Activated effector memory CD4-positive, alpha-beta T cell treated with Interleukin-2 at 50 U/mL for 16 hours (primary cell): ENCODE measurements at regions not wholly inside any gene's neighbourhood (a gene's known extent, or its start where the extent isn't known, plus 50 kb on each side); places are given as distances from the start of the nearest gene placed in this dataset.

Experiments
- DNase-seq: peaks from one replicate; pipeline ENCODE4 v3.0.0-alpha.2; 2020

- DNase-seq, result no peak
Observed at GRCh38 chr14:101477648-101478047, 83.6 kb upstream of the DIO3 start.

DNA sequence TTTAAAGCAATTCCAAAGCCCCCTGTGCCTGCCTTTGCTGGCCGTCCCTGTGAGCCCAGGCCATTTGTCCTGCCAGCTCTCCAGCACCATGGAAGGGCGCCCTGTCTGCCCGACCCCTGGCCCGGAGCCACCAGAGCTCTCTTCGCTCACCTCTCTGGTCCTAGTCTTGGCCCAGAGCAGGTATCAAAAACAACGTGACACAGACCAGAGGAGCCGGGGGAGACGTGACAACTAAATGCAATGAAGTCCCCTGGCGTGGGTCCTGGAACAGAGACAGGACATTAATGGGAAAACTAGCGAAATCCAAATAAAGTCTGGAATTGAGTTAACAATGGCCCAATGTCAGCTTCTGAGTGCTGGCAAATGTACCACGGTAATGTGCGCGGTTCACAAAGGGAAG lies 83.2 kb upstream of the DIO3 start:
- no peak for DNase-seq

DNA sequence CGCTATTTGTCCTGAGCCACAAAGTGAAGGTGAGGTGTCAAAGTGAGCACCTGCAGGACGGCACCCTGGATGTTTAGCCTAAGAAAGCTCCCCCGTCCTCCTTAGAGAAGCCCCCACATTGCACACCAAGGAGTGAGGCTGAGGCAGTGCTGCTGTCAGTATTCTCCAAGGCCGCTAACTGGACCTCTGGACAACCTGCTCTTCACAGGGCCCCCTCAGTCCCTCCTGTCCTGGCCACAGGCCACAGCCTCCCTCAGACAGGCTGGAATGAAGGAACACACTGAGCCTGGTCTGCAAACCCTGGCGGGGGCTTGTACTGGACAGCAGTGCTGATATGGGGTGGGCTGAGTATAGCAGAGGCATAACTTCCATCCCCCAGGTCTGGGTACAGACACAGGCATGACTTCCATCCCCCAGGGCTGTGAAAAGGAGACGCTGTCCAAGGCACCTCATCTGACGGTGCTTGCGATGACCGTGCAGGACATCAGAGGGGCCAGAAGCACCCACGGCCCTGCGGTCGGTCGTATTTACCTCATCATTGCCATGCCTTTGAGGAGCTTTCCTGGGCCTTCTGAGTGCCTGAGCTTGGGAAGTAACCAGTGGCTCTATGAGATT lies 82.4 kb upstream of the DIO3 start:
- no peak for DNase-seq

GRCh38 chr14:101480022-101480746 lies 81.1 kb upstream of the DIO3 start:
- DNase-seq, result no peak

DNA sequence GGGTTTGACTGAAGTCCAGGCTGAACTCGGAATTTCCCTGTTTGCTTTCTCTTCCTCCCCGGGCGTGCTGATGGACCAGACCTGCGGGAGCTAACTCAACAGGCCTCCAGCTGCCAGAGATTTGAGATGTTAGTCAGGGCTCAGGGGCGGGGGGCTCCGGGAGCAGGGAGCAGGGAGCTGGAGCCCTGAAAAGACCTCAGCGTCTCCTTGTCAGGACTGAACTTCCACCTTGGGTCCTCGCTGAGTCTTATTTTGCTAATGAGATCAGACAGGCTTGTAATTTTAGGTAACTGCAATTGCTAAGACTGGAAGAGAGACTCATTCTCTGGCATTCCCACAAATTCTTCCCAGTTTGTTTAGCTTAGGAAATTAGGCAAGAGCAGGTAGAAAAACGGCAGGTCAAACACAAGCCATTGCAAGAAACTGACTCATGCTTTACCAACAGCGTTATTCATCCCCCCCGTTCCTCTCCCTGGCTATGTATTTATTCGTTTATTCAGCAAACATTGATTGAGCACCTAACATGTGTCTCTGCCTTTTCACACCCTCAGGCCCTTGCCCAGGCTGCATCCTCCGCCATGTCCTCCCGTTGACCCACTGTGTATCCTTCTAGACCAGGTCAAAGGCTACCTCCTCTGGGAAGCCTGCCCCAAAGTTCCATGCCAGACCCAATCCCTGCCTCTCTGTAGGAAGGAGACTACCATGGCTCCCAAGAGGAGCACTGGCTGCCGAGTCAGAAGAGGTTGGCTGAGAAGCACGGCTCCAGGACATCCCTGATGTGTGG lies 80.4 kb upstream of the DIO3 start:
- DNase-seq, result no peak

DNA sequence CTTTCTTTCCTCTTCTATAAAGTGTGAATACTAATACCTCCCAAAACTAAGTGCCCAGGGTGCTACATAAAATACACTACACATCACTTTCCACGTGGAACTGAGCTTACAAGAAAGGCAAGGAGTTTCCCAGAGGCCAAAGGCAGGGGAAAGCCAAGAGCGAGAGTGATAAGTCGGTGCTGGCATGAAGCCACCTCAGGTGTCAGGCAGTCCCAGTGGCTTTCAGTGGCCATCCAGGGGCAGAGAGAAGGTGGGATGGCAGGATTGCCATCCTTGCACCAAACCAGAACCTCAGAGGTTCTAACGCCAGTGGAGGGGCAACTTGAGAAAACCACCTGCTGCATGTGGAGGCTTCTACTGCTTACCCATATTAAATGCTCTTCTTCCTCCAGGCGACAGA lies 79.7 kb upstream of the DIO3 start:
- DNase-seq, result no peak

GRCh38 chr14:101482066-101482465 lies 79.2 kb upstream of the DIO3 start:
- DNase-seq, result no peak

DNA sequence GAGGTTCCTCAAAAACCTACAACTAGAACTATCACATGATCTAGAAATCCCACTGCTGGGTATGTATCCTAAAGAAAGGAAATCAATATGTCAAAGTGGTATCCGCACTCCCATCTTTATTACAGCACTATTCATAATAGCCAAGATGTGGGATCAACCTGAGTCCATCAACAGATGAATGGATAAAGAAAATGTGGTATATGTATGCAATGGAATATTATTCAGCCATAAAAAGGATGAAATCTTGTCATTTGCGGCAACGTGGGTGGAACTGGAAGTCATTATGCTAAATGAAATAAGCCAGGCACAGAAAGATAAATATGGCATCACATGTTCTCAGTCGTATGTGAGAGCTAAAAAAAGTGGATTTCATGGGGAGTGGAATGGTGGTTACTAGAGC lies 77.5 kb upstream of the DIO3 start:
- no peak for DNase-seq

DNA sequence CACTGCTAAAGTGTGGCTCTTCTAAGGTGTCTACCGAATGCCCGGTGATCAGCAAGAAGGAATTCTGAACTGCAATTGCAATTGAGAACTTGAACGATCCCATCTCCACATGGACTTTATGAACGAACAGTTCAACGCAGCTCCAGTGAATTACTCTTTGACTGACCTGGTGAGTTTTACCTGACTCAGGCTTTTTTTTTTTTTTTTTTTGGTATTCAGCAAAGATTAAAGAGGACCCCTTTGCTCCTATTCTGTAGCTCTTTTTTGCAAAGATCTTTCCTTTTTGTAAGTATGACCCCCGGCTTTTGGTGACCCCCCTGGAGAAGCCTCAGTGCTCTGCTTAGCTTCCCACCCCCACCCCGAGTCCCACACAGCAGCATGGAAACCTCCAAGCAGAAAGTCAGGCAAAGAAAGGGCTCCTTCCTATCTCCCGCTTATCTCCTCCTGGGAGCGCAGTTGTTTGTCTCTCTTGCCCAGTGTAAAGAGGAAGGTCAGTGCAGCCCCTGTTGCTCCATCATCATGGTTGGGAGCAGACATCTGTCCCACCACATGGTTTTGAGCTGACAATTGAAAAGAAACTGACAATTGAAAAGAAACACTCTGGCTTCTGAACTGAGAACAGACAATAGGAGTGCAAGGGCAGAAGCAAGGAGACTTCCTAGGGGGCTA lies 72.1 kb upstream of the DIO3 start:
- DNase-seq, result no peak

GRCh38 chr14:101490771-101491170 lies 70.5 kb upstream of the DIO3 start:
- DNase-seq, result no peak

GRCh38 chr14:101491841-101492240 lies 69.5 kb upstream of the DIO3 start:
- no peak for DNase-seq

- DNase-seq, result no peak
Observed at GRCh38 chr14:101492716-101493115, 68.6 kb upstream of the DIO3 start.

DNA sequence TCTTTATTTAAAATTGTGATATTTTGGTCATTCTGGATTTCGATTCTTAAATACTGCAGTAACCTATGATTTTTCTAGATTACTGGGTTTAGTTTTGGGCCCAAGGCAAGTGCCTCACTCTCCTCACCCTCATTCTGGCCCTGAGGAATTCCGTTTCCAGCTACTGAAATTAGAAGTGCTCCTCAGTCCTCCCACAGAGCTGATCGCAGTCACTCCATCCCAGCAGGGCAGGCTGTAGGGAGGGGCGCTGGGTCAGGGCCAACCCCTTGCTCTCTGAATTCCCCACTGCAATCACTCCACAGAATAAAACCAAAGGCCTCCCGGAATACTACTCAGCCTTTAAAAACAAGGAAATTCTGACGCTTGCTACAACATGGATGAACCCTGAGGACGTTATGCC lies 66.5 kb upstream of the DIO3 start:
- DNase-seq, result no peak

DNA sequence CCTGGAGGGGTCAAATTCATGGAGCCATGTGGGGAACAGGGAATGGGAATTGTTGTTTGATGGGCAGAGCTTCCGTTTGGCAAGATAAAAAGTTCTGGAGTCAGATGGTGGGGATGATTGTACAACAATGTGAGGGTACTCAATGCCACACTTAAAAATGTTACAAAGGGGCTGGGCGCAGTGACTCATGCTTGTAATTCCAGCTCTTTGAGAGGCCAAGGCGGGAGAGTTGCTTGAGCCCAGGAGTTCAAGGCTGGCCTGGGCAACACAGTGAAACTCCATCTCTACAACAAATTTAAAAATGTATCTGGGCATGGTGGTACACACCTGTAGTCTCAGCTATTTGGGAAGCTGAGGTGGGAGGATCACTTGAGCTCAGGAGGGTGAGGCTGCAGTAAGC lies 66.0 kb upstream of the DIO3 start:
- no peak for DNase-seq

DNA sequence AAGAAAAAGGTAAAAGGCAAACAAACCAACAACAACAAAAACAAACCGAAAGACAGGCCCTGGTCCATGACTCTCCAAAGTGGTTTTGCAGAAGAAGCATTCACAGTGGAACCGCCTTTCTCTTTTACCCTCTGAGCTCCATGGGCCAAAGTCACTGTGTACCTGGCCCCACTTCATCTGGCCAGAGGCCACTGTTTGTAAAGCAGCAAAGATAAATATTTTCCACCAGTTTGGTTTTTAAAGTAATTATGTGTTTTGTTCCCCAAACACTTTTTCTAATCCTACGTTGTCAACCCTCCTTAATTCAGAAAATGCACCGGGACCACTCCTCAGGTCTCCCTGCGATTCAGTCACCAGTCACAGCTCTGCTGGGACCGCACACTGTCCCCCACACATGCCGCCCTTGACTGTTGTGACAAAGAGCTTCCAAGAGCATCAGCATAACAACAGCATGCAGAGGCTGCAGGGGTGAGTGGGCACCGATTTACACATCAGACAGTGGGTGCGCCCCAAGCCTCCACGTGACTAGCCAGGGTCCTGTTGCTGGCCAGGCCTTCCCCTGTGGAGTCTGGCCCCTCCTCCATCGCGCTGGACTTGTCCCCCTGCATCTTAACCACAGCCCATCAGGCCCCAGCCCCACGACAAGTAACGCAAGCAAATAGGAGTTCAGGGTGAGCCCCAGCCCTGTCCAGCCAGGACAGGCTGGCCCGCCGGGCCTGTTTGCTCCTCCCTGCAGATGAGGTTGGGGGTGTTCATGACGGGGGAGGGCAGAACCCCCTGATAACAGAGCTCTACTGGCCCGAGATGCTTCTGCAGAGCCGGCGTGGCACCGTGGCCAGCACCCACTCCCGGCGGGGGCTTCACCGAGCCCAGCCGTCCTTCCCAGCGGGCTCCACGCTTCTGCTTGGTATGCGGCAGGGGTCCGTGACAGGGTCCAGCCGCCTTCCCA lies 65.2 kb upstream of the DIO3 start:
- no peak for DNase-seq

DNA sequence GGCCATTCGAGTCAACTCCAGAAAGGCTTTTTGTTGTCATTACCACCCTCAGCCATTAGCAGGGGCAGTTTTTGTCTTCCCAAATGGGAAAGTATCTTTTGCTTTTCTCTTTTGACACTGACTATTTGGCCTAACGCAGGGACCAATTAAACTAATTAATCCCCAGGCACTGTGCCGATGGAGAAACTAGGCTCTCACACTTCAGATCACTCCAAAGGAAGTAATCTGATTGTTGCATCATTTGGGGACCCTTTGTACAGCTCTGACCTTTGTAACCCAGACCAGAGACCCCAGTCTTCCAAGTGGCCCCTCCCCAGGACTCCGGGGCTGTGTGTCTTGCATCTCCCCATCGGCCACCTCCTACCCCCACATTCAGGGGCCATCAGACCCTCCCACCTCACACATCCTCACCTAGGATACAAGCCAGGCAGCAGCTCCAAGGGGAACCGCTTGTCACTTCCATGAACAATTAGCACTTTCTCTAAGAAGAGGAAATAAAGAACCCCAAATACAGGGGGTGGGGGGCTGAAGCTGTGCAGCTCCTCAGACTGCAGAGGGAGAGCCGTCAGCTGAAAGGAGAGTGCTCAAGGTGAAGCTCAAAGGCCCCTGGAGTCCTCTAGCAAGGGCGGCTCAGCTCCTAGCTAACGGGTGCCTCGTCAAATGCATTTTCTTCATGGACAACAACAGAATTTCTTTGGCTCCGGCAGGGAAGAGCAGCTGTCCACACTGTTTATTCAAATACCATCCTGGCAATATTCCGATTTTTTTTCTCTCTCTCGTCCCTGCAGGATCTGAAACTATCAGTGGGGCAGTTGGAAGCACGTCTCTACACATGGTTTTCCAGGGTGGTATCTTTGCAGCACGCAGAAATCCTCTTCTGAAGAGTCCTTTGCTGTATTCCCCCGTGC lies 64.3 kb upstream of the DIO3 start:
- DNase-seq, result no peak

DNA sequence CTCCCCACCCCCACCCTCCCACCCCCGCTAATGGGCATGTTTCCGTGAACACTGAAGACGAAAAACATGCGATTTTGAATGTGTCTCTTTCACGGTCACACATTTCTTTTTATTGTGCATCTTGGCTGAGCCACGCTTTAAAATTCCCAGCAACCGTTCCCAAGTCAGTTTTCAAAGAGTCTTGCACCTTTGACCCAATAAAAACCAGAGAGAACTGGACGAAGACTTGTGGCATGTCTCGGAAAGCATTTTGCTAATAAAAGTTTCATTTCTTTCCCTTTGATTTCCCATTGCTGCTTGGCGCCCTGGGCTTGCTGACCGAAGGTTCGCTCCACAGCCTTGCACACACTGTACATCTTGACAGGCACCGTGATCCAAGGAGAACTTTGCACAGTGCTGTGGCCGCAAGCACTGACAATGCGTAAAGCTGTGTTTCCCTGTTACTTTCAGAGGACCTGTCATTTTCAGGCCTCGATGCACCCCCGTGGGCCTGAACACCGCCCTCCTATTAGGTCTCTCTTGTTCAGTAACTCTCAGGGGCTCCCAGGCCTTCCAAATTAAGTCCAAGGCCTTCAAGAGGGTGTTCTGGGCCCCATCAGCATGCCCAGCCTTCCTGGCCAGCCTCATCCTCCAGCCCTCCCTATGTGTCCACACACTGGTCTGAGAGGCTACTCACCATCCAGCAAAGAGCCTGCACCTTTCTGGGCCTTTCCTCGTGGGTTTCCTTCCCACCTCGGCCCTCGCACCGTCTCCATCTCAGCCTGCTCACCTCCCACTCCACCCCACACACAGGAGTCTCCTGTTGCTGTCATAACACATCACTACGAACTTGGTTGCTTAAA lies 63.4 kb upstream of the DIO3 start:
- DNase-seq, result no peak

- no peak for DNase-seq
Observed at GRCh38 chr14:101498526-101498860, 62.8 kb upstream of the DIO3 start.

GRCh38 chr14:101499080-101499479 lies 62.2 kb upstream of the DIO3 start:
- DNase-seq, result no peak

DNA sequence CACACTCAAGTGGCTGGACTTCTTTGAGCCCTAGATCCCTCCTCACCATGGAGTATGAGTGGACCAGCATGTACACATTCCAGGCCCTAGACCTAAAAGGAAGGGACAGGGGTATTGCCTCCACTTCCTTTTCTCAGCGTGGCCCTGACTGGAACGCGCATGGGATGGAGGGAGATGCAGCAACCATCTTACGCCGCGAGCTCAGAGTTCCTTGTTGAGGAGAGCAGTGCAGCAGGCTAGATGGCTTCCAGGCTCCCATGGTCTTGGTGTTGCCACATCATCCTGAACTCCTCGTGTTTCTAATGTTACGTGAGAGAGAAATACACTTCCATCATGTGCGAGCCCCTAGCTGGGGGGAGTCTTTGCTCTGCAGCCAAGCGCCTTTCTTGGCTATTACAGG lies 61.8 kb upstream of the DIO3 start:
- no peak for DNase-seq

- no peak for DNase-seq
Observed at GRCh38 chr14:101500061-101500460, 61.2 kb upstream of the DIO3 start.
